ENCODE measurements at regions not wholly inside any gene's neighbourhood (a gene's known extent, or its start where the extent isn't known, plus 50 kb on each side); places are given as distances from the start of the nearest gene placed in this dataset.

DNA sequence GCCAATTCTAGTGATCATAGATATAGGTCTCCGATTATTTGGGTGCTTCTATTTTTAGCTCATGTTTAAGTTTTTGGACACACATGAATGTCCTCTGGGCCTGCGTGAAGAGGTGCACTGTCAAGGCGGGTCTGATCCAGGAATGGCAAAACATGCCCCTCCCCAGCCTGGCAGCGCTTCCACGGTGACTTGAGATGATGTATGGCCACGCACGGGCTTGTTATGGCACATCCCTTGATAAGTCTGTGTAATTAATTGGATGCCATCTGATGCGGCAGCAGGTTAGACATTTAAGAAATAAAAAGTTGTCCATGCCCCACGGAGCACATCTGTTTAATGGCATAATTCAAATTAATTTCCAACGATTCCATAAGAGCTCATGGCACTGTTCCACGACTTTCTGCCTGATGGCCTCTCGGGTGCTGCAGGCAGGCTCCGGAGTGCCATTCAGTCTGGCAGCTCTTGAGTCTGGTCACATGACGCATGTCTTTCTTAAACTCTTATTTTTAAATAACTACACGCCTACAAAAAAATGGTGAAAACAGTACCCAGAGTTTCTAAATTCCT is 151.4 kb downstream of the ACKR3 start:
- Histone ChIP-seq H4K20me1 (ENCODE audit: insufficient read depth) (no peaks in the 10 kb centered on the region), H3K27me3 (ENCODE audit: insufficient read depth, low read depth, low read length) (no peaks in the 10 kb centered on the region), H3K9ac (ENCODE audit: low read length) (no peak overlapping the region), H3F3A (ENCODE audit: insufficient read depth, low read length, poor library complexity, severe bottlenecking) (no peaks in the 10 kb centered on the region), H3K79me2 (replicated peaks; ENCODE audit: insufficient read depth, low read length) (no peaks in the 10 kb centered on the region), H3K9me2 (ENCODE audit: insufficient read depth, low read length) (no peaks in the 10 kb centered on the region), H3K4me2 (ENCODE audit: low read length) (no peak overlapping the region), H2AFZ (ENCODE audit: low read depth, low read length) (no peak overlapping the region), H3K9me3 (ENCODE audit: low read length) (no peaks in the 10 kb centered on the region), H3K36me3 (ENCODE audit: insufficient read depth, low read length) (no peaks in the 10 kb centered on the region), H3K27ac (ENCODE audit: low read length) (no peak overlapping the region), H3K4me3 (ENCODE audit: low read length) (no peak overlapping the region)
- TF ChIP-seq RAD21 (conservative IDR thresholded peaks at IDR 0.05) (no peak), POLR2AphosphoS5 (IDR thresholded peaks at IDR 0.05) (no peak), EZH2 (IDR thresholded peaks at IDR 0.05; ENCODE audit: borderline replicate concordance, insufficient read depth, low read length, poor library complexity, severe bottlenecking) (no peak), MXI1 (conservative IDR thresholded peaks at IDR 0.05; ENCODE audit: poor library complexity, severe bottlenecking) (no peak), EP300 (conservative IDR thresholded peaks at IDR 0.05; ENCODE audit: poor library complexity, severe bottlenecking) (no peak), SMC3 (conservative IDR thresholded peaks at IDR 0.05; ENCODE audit: poor library complexity) (no peak), TAF1 (IDR thresholded peaks at IDR 0.05; ENCODE audit: low read depth) (no peak)
- TF ChIP-seq, protein P1, sequence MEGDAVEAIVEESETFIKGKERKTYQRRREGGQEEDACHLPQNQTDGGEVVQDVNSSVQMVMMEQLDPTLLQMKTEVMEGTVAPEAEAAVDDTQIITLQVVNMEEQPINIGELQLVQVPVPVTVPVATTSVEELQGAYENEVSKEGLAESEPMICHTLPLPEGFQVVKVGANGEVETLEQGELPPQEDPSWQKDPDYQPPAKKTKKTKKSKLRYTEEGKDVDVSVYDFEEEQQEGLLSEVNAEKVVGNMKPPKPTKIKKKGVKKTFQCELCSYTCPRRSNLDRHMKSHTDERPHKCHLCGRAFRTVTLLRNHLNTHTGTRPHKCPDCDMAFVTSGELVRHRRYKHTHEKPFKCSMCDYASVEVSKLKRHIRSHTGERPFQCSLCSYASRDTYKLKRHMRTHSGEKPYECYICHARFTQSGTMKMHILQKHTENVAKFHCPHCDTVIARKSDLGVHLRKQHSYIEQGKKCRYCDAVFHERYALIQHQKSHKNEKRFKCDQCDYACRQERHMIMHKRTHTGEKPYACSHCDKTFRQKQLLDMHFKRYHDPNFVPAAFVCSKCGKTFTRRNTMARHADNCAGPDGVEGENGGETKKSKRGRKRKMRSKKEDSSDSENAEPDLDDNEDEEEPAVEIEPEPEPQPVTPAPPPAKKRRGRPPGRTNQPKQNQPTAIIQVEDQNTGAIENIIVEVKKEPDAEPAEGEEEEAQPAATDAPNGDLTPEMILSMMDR (IDR thresholded peaks at IDR 0.05; ENCODE audit: poor library complexity, severe bottlenecking): no peak
- TF ChIP-seq, protein P2, sequence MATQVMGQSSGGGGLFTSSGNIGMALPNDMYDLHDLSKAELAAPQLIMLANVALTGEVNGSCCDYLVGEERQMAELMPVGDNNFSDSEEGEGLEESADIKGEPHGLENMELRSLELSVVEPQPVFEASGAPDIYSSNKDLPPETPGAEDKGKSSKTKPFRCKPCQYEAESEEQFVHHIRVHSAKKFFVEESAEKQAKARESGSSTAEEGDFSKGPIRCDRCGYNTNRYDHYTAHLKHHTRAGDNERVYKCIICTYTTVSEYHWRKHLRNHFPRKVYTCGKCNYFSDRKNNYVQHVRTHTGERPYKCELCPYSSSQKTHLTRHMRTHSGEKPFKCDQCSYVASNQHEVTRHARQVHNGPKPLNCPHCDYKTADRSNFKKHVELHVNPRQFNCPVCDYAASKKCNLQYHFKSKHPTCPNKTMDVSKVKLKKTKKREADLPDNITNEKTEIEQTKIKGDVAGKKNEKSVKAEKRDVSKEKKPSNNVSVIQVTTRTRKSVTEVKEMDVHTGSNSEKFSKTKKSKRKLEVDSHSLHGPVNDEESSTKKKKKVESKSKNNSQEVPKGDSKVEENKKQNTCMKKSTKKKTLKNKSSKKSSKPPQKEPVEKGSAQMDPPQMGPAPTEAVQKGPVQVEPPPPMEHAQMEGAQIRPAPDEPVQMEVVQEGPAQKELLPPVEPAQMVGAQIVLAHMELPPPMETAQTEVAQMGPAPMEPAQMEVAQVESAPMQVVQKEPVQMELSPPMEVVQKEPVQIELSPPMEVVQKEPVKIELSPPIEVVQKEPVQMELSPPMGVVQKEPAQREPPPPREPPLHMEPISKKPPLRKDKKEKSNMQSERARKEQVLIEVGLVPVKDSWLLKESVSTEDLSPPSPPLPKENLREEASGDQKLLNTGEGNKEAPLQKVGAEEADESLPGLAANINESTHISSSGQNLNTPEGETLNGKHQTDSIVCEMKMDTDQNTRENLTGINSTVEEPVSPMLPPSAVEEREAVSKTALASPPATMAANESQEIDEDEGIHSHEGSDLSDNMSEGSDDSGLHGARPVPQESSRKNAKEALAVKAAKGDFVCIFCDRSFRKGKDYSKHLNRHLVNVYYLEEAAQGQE (IDR thresholded peaks at IDR 0.05; ENCODE audit: borderline replicate concordance): no peak

DNA sequence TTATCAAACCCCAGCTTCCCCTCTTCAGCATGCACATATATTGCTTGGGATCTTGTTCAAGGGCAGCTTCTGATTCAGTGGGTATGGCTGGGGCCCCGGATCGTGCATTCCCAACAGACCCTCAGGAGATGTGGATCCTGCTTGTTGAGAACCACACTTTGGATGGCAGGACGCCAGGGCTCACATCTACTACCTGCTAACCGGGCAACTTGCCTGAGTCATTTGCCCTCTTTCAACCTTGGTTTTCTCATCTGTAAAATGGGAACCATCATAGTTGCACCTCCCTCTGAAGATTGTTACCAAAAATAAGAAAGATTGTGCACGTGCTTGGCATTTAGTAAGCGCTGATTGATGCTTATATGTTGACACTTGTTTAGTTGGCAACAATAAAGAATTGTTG is 154.6 kb downstream of the ACKR3 start:
- TF ChIP-seq MXI1 (conservative IDR thresholded peaks at IDR 0.05; ENCODE audit: poor library complexity, severe bottlenecking) (no peak), SMC3 (conservative IDR thresholded peaks at IDR 0.05; ENCODE audit: poor library complexity) (no peak), RAD21 (conservative IDR thresholded peaks at IDR 0.05) (no peak), POLR2AphosphoS5 (IDR thresholded peaks at IDR 0.05) (no peak), TAF1 (IDR thresholded peaks at IDR 0.05; ENCODE audit: low read depth) (no peak), EZH2 (IDR thresholded peaks at IDR 0.05; ENCODE audit: borderline replicate concordance, insufficient read depth, low read length, poor library complexity, severe bottlenecking) (no peak), EP300 (conservative IDR thresholded peaks at IDR 0.05; ENCODE audit: poor library complexity, severe bottlenecking) (no peak)
- TF ChIP-seq, protein P2 (IDR thresholded peaks at IDR 0.05; ENCODE audit: borderline replicate concordance): no peak
- TF ChIP-seq, protein P1 (IDR thresholded peaks at IDR 0.05; ENCODE audit: poor library complexity, severe bottlenecking): no peak
- no peak overlapping the region for H2AFZ ChIP-seq (ENCODE audit: low read depth, low read length)
- no peaks in the 10 kb centered on the region for H3F3A ChIP-seq (ENCODE audit: insufficient read depth, low read length, poor library complexity, severe bottlenecking)
- no peaks in the 10 kb centered on the region for H3K9me2 ChIP-seq (ENCODE audit: insufficient read depth, low read length)
- no peaks in the 10 kb centered on the region for H3K79me2 ChIP-seq (replicated peaks; ENCODE audit: insufficient read depth, low read length)
- H3K36me3 ChIP-seq (ENCODE audit: insufficient read depth, low read length): no peaks in the 10 kb centered on the region
- no peak overlapping the region for H3K4me2 ChIP-seq (ENCODE audit: low read length)
- H4K20me1 ChIP-seq (ENCODE audit: insufficient read depth): no peaks in the 10 kb centered on the region
- H3K27me3 ChIP-seq (ENCODE audit: insufficient read depth, low read depth, low read length): no peaks in the 10 kb centered on the region
- H3K27ac ChIP-seq (ENCODE audit: low read length): no peak overlapping the region
- H3K4me3 ChIP-seq (ENCODE audit: low read length): no peak overlapping the region
- no peak overlapping the region for H3K9ac ChIP-seq (ENCODE audit: low read length)
- no peaks in the 10 kb centered on the region for H3K9me3 ChIP-seq (ENCODE audit: low read length)

All from neural cell (in vitro differentiated cells).